ENCODE measurements at regions not wholly inside any gene's neighbourhood (a gene's known extent, or its start where the extent isn't known, plus 50 kb on each side); places are given as distances from the start of the nearest gene placed in this dataset.
"Not testable (repeated sequence)": the region's sequence is repeated elsewhere in the genome, so short reads cannot be mapped to it uniquely, and the experiment has no call there.

- no peak for ATAC-seq
- H3K4me1 Mint-ChIP-seq, result no peaks in the 10 kb centered on the region
- H3K27ac Mint-ChIP-seq, result no peak overlapping the region
- H3K9me3 Mint-ChIP-seq, result peaks cover 29% of the 10 kb centered on the region
- H3K36me3 Mint-ChIP-seq, result peaks cover 5% of the 10 kb centered on the region
- no peak overlapping the region for H3K4me3 Mint-ChIP-seq
- DNase-seq (ENCODE audit: low spot score in 2 of 2), result no peak
Observed at GRCh38 chr5:167393358-167393757, 898.1 kb upstream of the WWC1 start.

GRCh38 chr5:167402671-167403070 lies 888.8 kb upstream of the WWC1 start:
- Mint-ChIP-seq H3K27ac (no peak overlapping the region), H3K36me3 (peaks cover 7% of the 10 kb centered on the region), H3K9me3 (peaks cover 14% of the 10 kb centered on the region), H3K4me1 (no peaks in the 10 kb centered on the region), H3K4me3 (no peak overlapping the region)
- DNase-seq (ENCODE audit: low spot score in 2 of 2), result no peak
- ATAC-seq, result no peak

- Mint-ChIP-seq H3K4me3 (no peak overlapping the region), H3K36me3 (no peaks in the 10 kb centered on the region), H3K9me3 (peaks cover 8% of the 10 kb centered on the region), H3K4me1 (no peaks in the 10 kb centered on the region), H3K27ac (no peak overlapping the region)
- ATAC-seq (no peak), DNase-seq (ENCODE audit: low spot score in 2 of 2) (no peak)
Observed at GRCh38 chr5:167406513-167406912, 884.9 kb upstream of the WWC1 start.

- no peaks in the 10 kb centered on the region for H3K36me3 Mint-ChIP-seq
Observed at GRCh38 chr5:167412556-167412955, 878.9 kb upstream of the WWC1 start.

GRCh38 chr5:167413506-167413905 lies 877.9 kb upstream of the WWC1 start:
- Mint-ChIP-seq H3K36me3 (no peaks in the 10 kb centered on the region), H3K9me3 (peaks cover 14% of the 10 kb centered on the region), H3K4me1 (no peaks in the 10 kb centered on the region), H3K4me3 (no peak overlapping the region), H3K27ac (no peak overlapping the region)
- no peak for ATAC-seq
- no peak for DNase-seq (ENCODE audit: low spot score in 2 of 2)

More at GRCh38 chr5:167412556-167412955, 878.9 kb upstream of the WWC1 start:
- peaks cover 12% of the 10 kb centered on the region for H3K9me3 Mint-ChIP-seq
- no peak overlapping the region for H3K4me3 Mint-ChIP-seq
- H3K4me1 Mint-ChIP-seq, result no peaks in the 10 kb centered on the region
- DNase-seq (ENCODE audit: low spot score in 2 of 2) (no peak), ATAC-seq (no peak)
- no peak overlapping the region for H3K27ac Mint-ChIP-seq

- Mint-ChIP-seq H3K27ac (no peak overlapping the region), H3K36me3 (no peaks in the 10 kb centered on the region), H3K4me1 (no peaks in the 10 kb centered on the region)
Observed at GRCh38 chr5:167414611-167415010, 876.8 kb upstream of the WWC1 start.

GRCh38 chr5:167415779-167416746 lies 875.4 kb upstream of the WWC1 start:
- Mint-ChIP-seq H3K9me3 (peaks cover 16% of the 10 kb centered on the region), H3K27ac (no peak overlapping the region), H3K4me3 (no peak overlapping the region), H3K36me3 (no peaks in the 10 kb centered on the region), H3K4me1 (no peaks in the 10 kb centered on the region)
- DNase-seq (ENCODE audit: low spot score in 2 of 2) (no peak), ATAC-seq (no peak)

More at GRCh38 chr5:167414611-167415010, 876.8 kb upstream of the WWC1 start:
- DNase-seq (ENCODE audit: low spot score in 2 of 2), result no peak
- Mint-ChIP-seq H3K4me3 (no peak overlapping the region), H3K9me3 (peaks cover 15% of the 10 kb centered on the region)
- no peak for ATAC-seq

GRCh38 chr5:167417662-167418061 lies 873.8 kb upstream of the WWC1 start:
- Mint-ChIP-seq H3K36me3 (no peaks in the 10 kb centered on the region), H3K9me3 (peaks cover 13% of the 10 kb centered on the region), H3K4me1 (no peaks in the 10 kb centered on the region), H3K27ac (no peak overlapping the region), H3K4me3 (no peak overlapping the region)
- ATAC-seq (no peak), DNase-seq (ENCODE audit: low spot score in 2 of 2) (no peak)

GRCh38 chr5:167425161-167425560 lies 866.3 kb upstream of the WWC1 start:
- DNase-seq (ENCODE audit: low spot score in 2 of 2), result no peak
- Mint-ChIP-seq H3K27ac (no peak overlapping the region), H3K4me3 (no peak overlapping the region), H3K36me3 (no peaks in the 10 kb centered on the region), H3K4me1 (no peaks in the 10 kb centered on the region), H3K9me3 (peaks cover 13% of the 10 kb centered on the region)
- ATAC-seq, result no peak

- Mint-ChIP-seq H3K4me1 (no peaks in the 10 kb centered on the region), H3K27ac (no peak overlapping the region), H3K4me3 (no peak overlapping the region), H3K9me3 (peaks cover 9% of the 10 kb centered on the region), H3K36me3 (no peaks in the 10 kb centered on the region)
- no peak for ATAC-seq
- DNase-seq (ENCODE audit: low spot score in 2 of 2), result no peak
Observed at GRCh38 chr5:167426501-167426900, 864.9 kb upstream of the WWC1 start.

GRCh38 chr5:167427641-167428040 lies 863.8 kb upstream of the WWC1 start:
- H3K4me1 Mint-ChIP-seq; DNase-seq (ENCODE audit: low spot score in 2 of 2); H3K9me3 Mint-ChIP-seq; H3K27ac Mint-ChIP-seq; ATAC-seq; H3K36me3 Mint-ChIP-seq; H3K4me3 Mint-ChIP-seq: not testable (repeated sequence)

GRCh38 chr5:167440846-167441245 lies 850.6 kb upstream of the WWC1 start:
- Mint-ChIP-seq H3K4me3 (no peak overlapping the region), H3K36me3 (no peaks in the 10 kb centered on the region), H3K9me3 (peaks cover 9% of the 10 kb centered on the region), H3K4me1 (no peaks in the 10 kb centered on the region), H3K27ac (no peak overlapping the region)
- ATAC-seq (no peak), DNase-seq (ENCODE audit: low spot score in 2 of 2) (no peak)

- no peak overlapping the region for H3K27ac Mint-ChIP-seq
- peaks cover 14% of the 10 kb centered on the region for H3K9me3 Mint-ChIP-seq
- H3K4me1 Mint-ChIP-seq, result no peaks in the 10 kb centered on the region
- no peak for ATAC-seq
- DNase-seq (ENCODE audit: low spot score in 2 of 2), result no peak
- no peaks in the 10 kb centered on the region for H3K36me3 Mint-ChIP-seq
- no peak overlapping the region for H3K4me3 Mint-ChIP-seq
Observed at GRCh38 chr5:167442922-167443321, 848.5 kb upstream of the WWC1 start.

GRCh38 chr5:167447466-167448375 lies 843.7 kb upstream of the WWC1 start:
- Mint-ChIP-seq H3K4me3 (no peak overlapping the region), H3K27ac (no peak overlapping the region), H3K36me3 (no peaks in the 10 kb centered on the region), H3K9me3 (peaks cover 9% of the 10 kb centered on the region), H3K4me1 (no peaks in the 10 kb centered on the region)
- no peak for DNase-seq (ENCODE audit: low spot score in 2 of 2)
- ATAC-seq, result no peak

- H3K9me3 Mint-ChIP-seq, result peaks cover 9% of the 10 kb centered on the region
- no peaks in the 10 kb centered on the region for H3K4me1 Mint-ChIP-seq
- H3K36me3 Mint-ChIP-seq, result no peaks in the 10 kb centered on the region
- ATAC-seq (no peak), DNase-seq (ENCODE audit: low spot score in 2 of 2) (no peak)
- no peak overlapping the region for H3K27ac Mint-ChIP-seq
- no peak overlapping the region for H3K4me3 Mint-ChIP-seq
Observed at GRCh38 chr5:167448376-167448775, 843.1 kb upstream of the WWC1 start.
